SH-SY5Y (cell line): ENCODE measurements at regions not wholly inside any gene's neighbourhood (a gene's known extent, or its start where the extent isn't known, plus 50 kb on each side); places are given as distances from the start of the nearest gene placed in this dataset.

ENCODE experiments used
- GATA2 ChIP-seq: IDR thresholded peaks from 2 replicates; pipeline ENCODE4 v1.6.1; 2011; ENCODE audit warnings: mild to moderate bottlenecking, low read depth, low read length
- GATA3 ChIP-seq: IDR thresholded peaks from 2 replicates; pipeline ENCODE4 v1.6.1; 2011; ENCODE audit warnings: low read depth, mild to moderate bottlenecking, low read length, moderate library complexity

DNA sequence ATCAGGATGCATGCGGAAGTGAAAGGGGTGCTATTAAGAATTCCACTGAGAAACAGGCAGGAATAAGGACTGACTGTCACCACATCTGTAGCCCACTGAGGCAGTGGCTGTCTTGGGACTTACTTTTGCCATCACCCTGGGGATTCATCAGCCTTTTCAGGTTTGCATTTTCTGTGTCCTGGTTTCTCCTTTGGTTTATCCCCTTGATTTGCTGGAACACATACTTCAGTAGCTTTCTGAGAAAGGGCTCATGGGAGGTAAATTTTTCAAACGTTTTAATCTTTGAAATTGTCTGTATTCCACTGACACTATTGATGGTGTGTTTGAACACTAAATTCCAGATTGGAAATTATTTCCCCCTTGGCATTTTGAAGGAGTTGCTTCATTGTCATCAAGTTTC, 80.2 kb upstream of the ACTRT2 start:
- no peak for TF ChIP-seq GATA2
- no peak for TF ChIP-seq GATA3

DNA sequence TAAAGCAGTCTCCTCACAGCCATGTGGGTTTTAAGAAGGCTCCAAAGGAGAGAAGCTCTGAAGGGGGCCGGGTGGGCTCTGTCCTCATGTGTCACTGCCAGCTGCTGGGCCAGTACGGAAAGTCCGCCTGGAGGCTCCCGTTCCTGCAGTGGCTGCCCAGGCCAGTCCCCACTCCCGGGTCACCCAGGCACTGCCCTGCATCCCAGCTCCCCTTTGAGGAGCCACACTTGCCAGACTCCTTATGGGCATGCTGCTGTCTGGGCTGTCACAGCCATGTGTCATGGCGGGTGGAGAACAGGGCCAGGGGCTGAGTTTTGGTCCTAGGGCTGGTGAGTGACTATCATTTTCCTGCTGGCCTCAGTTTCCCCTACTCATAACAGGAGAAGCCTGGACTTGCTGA, 79.4 kb upstream of the ACTRT2 start:
- TF ChIP-seq GATA3 (no peak), GATA2 (no peak)

DNA sequence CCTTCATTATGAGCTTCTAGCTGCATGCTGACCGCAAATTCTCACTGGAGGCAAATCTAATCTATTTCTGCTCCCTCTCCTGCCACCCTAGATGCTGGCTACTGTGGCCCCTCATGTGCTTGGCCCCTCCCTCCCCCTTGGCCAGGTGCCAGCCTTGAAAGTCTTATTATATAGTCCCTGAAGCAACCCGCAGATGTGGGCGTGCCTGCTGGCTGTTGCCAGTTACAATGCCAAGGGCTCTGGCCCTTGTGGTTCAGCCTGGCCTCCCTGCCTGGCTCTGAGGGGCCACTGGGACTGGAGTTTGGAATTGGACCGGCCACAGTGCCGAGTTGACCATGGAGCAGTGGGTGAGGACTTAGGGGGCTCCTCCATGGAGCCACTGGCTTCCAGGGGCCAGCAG, 78.9 kb upstream of the ACTRT2 start:
- TF ChIP-seq GATA3 (no peak), GATA2 (no peak)

DNA sequence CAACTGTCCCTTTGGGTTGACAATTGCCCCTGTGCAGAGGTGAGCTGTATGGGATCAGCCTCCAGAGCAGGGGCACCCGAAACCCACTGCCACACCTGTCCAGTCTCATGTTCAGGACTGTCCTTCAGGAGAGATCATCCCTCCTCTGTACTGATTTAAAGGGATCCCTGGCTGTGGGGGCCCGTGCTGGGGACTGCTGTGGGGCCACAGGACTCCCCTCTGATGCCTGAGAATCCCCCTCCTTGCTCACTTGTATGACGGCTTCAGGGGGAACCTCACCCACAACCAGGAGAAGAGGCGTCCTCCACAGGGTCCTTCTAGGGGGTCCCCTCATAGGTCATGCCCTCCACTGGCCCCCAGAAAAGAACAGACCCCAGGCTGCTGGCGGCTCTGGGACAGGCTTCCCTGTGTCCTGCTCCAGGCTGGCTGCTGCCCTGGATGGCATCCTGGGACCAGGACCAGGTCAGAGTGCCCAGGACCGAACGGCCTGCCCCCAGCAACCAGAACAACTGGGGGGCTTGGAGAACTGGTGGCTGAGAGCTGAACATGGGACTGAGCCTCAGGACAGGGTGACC, 77.5 kb upstream of the ACTRT2 start:
- TF ChIP-seq GATA3: no peak
- TF ChIP-seq GATA2: no peak

DNA sequence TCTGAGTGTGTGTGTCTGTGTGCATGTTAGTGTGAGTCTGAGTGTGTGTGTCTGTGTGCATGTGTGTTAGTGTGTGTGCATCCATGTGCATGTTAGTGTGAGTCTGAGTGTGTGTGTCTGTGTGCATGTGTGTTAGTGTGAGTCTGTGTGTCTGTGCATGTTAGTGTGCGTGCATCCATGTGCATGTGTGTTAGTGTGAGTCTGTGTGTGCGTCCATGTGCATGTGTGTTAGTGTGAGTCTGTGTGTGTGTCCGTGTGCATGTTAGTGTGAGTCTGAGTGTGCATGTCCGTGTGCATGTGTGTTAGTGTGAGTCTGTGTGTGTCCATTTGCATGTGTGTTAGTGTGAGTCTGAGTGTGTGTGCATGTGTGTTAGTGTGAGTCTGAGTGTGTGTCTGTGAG, 76.6 kb upstream of the ACTRT2 start:
- TF ChIP-seq GATA3 (no peak), GATA2 (no peak)

DNA sequence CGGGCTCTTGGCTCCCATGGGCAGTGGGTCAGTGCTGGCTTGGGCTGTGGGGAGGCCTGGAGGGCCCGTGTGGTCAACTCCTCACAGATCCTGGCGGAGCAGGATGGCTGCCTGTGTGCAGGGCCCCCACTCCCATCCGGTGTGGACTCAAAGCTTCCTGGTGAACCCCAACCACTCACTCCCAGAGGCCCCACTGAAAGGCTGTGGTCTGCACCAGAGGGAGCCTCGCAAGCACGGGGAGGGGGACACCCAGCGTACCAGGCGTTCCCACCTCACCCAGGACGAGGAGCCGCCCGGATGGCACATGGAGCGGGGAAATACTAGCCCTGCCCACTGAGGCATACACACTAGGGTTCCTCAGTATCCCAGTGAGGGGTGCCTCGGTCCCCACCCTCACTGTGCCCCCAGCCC, 75.4 kb upstream of the ACTRT2 start:
- TF ChIP-seq GATA3 (no peak), GATA2 (no peak)

DNA sequence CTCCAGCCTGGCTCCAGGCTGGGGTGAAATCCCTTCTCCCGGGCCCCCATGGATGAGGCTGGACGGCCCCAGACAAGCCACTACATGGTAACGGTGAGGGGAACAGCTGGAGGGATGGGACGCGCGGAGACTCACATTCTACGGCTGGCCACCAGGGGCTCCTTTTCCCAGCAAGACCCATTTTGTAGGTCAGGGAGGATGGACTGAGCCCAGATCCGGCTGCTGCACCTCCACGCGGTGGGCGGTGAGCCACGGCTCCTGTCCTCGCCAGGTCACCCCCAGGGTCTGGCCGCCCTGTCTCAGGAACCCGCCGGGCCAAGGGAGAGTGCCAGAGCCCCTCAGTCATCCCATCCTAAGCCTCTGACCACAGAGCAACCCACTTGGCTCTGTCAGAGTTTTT, 75.0 kb upstream of the ACTRT2 start:
- TF ChIP-seq GATA2: no peak
- TF ChIP-seq GATA3: no peak

DNA sequence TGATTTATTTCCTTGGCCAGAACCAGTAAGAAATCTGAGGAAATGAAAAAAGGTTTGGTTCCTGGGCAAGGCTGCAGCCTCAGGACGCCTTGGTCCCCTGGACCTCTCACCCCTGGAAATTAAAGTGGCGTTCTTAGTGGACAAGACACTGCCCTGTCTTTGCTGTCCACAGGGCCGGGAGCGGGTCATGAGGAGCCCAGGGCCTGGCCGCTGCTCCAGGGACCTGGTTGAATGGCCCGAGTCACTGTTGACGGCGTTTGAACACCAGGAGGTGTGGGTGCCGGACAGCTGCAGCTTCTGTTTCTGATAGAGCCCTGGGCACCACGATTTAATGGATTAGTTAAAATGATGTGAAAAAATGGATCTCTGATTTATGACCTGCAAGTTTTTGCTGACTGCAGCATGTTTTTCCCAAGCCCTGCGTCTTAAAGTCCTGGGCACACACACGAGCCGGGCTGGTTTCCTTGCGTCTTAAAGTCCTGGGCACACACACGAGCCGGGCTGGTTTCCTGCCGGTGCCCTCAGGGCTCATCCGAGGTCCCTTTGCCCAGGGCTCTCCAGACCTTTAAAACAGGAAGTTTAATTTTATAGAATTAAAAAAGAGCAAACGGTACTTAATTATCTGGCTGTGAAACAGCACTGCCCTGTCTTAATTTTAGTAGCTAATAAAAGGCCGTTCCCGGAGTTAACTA, 74.1 kb upstream of the ACTRT2 start:
- no peak for TF ChIP-seq GATA2
- TF ChIP-seq GATA3: no peak

DNA sequence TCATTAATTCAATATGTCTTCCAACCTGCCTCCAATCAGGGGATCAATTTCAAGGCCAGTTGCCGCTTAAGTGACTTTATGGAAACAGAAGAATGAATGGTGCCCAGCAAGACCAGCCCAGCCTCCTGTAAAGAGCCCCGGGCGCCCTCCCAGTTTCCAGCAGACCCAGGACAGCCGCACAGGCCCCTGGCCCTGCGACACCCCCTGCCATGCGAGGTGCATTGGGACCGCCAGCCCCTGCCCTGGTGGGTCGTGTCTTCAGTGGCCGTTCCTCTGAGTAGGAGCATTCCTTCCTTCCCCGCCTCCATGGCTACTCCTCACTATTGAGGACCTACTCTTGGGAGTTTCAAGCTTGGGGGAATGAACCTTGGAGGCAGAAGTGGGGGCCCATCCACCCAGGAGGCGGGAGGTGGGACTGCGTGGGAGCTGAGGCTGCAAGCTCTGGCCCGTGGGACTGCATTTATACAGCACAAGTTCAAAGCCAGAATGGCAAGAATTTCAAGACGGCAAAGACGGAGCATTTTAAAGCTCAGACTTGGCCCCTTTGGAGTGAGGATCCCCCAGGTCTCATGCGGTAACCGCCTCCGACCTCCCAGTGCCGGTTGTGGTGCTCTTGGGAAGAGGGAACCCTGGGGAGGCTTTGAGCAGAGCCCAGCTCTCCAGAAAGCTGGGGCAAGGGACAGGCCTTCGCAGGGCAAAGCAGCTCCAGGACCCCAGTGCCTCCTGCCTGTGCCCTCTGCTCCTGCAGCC, 73.1 kb upstream of the ACTRT2 start:
- TF ChIP-seq GATA2 (no peak), GATA3 (no peak)

DNA sequence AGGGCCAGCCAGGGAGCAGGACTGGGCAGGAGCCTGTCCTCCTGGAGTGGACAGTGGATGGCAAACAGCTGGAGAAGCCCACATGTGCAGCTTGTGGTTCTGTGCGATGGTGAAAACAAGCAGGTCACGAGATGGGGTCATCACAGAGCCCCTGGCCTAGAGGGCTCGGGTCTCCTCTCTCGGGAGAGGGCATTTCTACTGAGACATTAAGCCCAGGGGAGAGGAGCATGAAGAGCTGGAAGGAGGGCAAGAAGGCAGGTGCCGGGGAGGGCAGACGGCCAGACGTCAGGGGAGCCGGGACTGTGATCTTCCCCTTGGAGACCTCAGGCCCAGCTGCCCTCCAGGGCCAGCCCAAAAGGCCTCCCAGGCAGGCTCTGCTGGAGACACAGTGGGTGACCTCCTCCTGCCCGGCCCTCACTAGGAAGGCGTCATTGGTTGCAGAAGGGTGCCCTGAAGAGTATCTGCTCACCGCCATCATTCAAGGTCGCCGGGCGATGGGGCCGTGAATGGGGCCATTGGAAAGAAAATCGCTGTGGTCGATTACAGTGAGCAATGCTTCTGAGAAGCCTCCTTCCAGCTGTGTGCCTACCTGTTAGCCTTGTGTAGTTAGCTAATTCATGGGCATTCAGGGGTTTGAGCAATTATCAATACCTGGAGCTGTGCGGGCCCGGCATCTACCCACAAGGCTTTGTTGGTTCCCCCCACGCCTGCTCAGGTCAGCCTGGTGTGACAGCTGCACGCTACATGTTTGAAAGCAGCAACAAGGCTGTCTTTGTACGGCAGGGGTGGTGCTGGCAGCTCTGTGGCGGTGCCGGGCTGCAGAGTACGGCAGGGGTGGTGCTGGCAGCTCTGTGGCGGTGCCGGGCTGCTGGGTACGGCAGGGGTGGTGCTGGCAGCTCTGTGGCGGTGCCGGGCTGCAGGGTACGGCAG, 72.3 kb upstream of the ACTRT2 start:
- TF ChIP-seq GATA3 (no peak), GATA2 (no peak)

DNA sequence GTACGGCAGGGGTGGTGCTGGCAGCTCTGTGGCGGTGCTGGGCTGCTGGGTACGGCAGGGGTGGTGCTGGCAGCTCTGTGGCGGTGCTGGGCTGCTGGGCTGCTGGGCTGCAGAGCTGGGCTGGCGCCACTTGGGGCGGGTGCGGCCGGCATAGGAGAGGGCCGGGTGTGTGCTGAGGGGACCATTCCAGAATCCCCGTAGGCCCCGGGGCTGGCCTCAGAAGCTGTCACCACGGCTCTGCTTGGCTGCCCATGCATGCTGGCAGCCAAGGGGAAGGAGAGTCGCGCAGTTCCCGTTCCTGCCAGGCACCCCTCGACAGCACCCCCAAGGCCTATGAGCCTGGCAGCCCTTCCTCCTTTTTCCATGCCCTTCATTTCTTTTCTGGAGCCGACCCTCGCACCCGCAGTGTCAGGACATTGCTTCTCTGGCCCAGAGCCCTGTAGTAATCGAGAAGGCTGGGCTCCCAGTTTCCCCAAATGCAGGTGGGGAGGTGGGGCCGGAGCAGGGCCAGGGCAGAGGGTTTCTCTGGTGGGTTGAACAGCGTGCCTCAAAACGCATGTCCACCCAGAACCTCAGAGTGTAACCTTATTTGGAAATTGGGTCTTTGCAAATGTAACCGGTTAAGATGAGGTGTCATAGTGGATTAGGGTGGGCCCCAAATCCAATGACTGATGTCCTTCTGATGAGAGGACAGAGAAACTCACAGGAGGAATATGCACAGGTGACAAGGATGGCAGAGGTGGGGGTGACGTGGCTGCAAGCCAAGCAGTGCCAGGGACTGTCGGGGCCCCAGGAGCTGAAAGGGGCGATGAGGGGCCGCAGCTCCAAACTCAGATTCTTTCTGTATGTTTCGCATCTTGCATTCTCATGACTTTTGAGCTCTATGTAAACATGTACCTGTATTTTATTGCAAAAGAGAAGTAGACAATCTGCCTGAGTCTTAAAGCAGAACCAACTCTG, 71.0 kb upstream of the ACTRT2 start:
- TF ChIP-seq GATA2 (no peak), GATA3 (no peak)

DNA sequence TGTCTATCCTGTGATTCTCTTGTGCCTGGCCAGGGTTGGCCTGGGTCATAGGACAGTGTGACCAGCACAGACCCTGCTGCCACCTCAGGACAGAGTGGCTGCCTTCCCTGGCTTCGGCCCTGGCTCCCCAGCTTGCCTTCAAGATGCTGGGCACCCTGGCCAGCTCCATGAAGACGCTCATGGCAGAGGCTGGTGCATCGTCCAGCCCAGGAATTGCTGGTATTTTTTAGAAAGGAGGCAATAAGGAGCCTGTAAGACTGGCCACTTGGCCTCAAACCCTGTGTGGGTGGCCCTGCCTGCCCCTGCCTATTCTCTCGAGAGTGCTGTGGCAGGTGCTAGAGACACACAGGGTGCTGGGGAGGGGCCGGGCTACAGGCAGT, 70.4 kb upstream of the ACTRT2 start:
- TF ChIP-seq GATA2 (no peak), GATA3 (no peak)

DNA sequence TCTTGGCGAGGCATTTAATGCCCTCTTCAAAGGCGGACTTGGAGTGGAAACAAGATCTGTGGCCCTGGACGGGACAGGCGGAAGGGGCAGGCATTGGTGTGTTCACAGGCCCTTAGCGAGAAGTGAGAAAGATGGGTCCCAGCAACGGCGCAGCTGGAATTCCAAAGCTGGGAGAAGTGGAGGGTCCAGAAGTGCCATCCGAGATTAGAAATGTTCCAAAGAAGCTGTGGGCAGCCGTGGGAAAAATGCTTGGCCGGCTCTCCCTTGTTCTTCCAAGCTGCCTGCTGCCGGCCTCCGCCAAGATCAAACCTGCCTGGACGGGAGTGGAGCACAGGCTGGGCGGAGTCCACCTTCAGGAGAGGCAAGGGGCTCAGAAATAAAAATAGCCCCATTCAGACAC, 69.4 kb upstream of the ACTRT2 start:
- no peak for TF ChIP-seq GATA2
- TF ChIP-seq GATA3: no peak
